ENCODE measurements at regions not wholly inside any gene's neighbourhood (a gene's known extent, or its start where the extent isn't known, plus 50 kb on each side); places are given as distances from the start of the nearest gene placed in this dataset.

- TF ChIP-seq PHF21A (CRISPR knock-in tag; IDR thresholded peaks at IDR 0.05), result no peak
- TF ChIP-seq, protein P1, sequence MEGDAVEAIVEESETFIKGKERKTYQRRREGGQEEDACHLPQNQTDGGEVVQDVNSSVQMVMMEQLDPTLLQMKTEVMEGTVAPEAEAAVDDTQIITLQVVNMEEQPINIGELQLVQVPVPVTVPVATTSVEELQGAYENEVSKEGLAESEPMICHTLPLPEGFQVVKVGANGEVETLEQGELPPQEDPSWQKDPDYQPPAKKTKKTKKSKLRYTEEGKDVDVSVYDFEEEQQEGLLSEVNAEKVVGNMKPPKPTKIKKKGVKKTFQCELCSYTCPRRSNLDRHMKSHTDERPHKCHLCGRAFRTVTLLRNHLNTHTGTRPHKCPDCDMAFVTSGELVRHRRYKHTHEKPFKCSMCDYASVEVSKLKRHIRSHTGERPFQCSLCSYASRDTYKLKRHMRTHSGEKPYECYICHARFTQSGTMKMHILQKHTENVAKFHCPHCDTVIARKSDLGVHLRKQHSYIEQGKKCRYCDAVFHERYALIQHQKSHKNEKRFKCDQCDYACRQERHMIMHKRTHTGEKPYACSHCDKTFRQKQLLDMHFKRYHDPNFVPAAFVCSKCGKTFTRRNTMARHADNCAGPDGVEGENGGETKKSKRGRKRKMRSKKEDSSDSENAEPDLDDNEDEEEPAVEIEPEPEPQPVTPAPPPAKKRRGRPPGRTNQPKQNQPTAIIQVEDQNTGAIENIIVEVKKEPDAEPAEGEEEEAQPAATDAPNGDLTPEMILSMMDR (CRISPR knock-in tag; IDR thresholded peaks at IDR 0.05), result no peak
- no peak for TF ChIP-seq EEA1 (CRISPR knock-in tag; IDR thresholded peaks at IDR 0.05; ENCODE audit: borderline replicate concordance)
- no peak for TF ChIP-seq U2AF1 (optimal IDR thresholded peaks at IDR 0.05; ENCODE audit: low read depth, low read length)
- no peak for TF ChIP-seq POLR2A (IDR thresholded peaks at IDR 0.05; ENCODE audit: insufficient read depth in 1 of 2, low read depth in 2 of 2, low read length in 2 of 2)
- TF ChIP-seq, protein P2, sequence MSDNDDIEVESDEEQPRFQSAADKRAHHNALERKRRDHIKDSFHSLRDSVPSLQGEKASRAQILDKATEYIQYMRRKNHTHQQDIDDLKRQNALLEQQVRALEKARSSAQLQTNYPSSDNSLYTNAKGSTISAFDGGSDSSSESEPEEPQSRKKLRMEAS (IDR thresholded peaks at IDR 0.05), result no peak
- TF ChIP-seq EZH2 (conservative IDR thresholded peaks at IDR 0.05; ENCODE audit: low read depth, low read length), result no peak
- TF ChIP-seq, protein P3, sequence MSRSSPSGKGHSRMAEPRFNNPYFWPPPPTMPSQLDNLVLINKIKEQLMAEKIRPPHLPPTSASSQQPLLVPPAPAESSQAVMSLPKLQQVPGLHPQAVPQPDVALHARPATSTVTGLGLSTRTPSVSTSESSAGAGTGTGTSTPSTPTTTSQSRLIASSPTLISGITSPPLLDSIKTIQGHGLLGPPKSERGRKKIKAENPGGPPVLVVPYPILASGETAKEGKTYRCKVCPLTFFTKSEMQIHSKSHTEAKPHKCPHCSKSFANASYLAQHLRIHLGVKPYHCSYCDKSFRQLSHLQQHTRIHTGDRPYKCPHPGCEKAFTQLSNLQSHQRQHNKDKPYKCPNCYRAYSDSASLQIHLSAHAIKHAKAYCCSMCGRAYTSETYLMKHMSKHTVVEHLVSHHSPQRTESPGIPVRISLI (CRISPR knock-in tag; IDR thresholded peaks at IDR 0.05; ENCODE audit: borderline replicate concordance), result no peak
- TF ChIP-seq MYC (CRISPR knock-in tag; IDR thresholded peaks at IDR 0.05; ENCODE audit: borderline replicate concordance), result no peak
- no peak for TF ChIP-seq SUZ12 (IDR thresholded peaks at IDR 0.05; ENCODE audit: low read depth, low read length)
- TF ChIP-seq ELF3 (CRISPR knock-in tag; IDR thresholded peaks at IDR 0.05), result no peak
- no peak for TF ChIP-seq ZBTB1 (CRISPR knock-in tag; IDR thresholded peaks at IDR 0.05; ENCODE audit: borderline replicate concordance)
Measured at GRCh38 chr1:9442986-9443385, 96.3 kb upstream of the SLC25A33 start.
